ENCODE measurements at regions not wholly inside any gene's neighbourhood (a gene's known extent, or its start where the extent isn't known, plus 50 kb on each side); places are given as distances from the start of the nearest gene placed in this dataset.

DNA sequence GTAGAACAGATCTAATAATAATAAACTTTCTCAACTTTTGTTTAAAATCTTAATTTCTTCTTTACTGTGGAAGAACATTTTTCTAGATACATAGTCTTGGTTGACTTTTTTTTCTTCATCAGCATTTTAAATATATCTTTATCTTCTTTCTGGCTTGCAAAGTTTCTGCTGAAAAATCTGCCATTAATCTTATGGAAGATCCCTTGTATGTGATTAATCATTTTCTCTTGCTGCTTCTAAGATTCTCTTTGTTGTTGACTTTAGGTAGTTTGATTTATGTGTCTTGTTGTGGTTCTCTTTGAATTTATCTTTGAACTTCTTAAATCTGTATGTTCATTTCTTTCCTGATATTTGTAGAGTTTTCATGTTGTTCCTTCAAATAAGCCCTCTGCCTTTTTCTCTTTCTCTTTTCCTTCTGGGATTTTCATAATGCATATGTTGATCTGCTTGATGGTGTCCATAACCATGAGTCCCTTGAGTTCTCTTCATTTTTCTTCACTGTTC, 657.6 kb upstream of the CXADR start:
- H3K4me3 ChIP-seq = no peak overlapping the region
- no peak for ATAC-seq (ENCODE audit: insufficient read depth, low FRiP score)
- H3K9me3 ChIP-seq (ENCODE audit: control insufficient read depth in 4 of 4, insufficient read depth in 3 of 4, low read length in 3 of 4) = peaks cover 0 to 10% (median 5%) of the 10 kb centered on the region in 4 donors
- TF ChIP-seq, protein P1, sequence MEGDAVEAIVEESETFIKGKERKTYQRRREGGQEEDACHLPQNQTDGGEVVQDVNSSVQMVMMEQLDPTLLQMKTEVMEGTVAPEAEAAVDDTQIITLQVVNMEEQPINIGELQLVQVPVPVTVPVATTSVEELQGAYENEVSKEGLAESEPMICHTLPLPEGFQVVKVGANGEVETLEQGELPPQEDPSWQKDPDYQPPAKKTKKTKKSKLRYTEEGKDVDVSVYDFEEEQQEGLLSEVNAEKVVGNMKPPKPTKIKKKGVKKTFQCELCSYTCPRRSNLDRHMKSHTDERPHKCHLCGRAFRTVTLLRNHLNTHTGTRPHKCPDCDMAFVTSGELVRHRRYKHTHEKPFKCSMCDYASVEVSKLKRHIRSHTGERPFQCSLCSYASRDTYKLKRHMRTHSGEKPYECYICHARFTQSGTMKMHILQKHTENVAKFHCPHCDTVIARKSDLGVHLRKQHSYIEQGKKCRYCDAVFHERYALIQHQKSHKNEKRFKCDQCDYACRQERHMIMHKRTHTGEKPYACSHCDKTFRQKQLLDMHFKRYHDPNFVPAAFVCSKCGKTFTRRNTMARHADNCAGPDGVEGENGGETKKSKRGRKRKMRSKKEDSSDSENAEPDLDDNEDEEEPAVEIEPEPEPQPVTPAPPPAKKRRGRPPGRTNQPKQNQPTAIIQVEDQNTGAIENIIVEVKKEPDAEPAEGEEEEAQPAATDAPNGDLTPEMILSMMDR (IDR thresholded peaks at IDR 0.05; ENCODE audit: control extremely low read depth, extremely low read depth) = no peak
- no peaks in the 10 kb centered on the region for H3K27me3 ChIP-seq (ENCODE audit: control insufficient read depth in 3 of 3, insufficient read depth in 3 of 3, low read length in 2 of 3)
- no peak overlapping the region for H3K27ac ChIP-seq (ENCODE audit: low read depth in 1 of 2, low read length in 1 of 2)
- no peaks in the 10 kb centered on the region for H3K4me1 ChIP-seq (ENCODE audit: control insufficient read depth in 5 of 5, insufficient read depth in 5 of 5, low read length in 5 of 5)
- no peak overlapping the region for H3K9ac ChIP-seq (ENCODE audit: insufficient read depth in 1 of 2, low read length in 2 of 2)
- H3K36me3 ChIP-seq (ENCODE audit: control insufficient read depth in 4 of 4, insufficient read depth in 4 of 4, low read length in 4 of 4) = no peaks in the 10 kb centered on the region
- DNase-seq = no peak

DNA sequence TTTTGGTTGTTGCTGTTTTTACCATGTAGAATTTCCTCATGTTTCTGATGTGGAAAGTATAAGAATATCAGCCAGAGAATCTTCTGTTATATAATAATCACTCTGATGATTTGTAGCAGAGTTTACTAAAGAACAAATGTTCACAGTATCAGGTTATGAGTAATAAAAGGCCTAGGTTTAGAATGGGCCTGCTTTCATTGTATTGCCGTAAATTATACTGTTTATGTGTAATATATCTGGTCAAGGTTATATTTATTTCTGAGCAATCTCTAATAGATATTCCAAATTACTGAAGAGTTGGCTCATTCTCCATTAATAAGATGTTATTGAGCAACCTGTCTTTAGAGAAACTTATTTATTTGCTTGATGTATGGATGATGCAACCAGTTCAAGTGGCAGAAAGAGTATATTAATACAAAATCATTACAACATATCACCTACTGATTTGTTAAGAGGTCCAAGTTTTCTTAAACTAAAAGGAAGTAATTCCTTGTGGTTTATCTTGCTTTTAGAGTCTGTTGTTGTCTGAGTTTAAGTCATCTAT, 649.4 kb upstream of the CXADR start:
- Histone ChIP-seq H3K9ac (ENCODE audit: insufficient read depth in 1 of 2, low read length in 2 of 2) (no peak overlapping the region), H3K36me3 (ENCODE audit: control insufficient read depth in 4 of 4, insufficient read depth in 4 of 4, low read length in 4 of 4) (no peaks in the 10 kb centered on the region), H3K4me1 (ENCODE audit: control insufficient read depth in 5 of 5, insufficient read depth in 5 of 5, low read length in 5 of 5) (no peaks in the 10 kb centered on the region), H3K4me3 (no peak overlapping the region), H3K27ac (ENCODE audit: low read depth in 1 of 2, low read length in 1 of 2) (no peak overlapping the region), H3K9me3 (ENCODE audit: control insufficient read depth in 4 of 4, insufficient read depth in 3 of 4, low read length in 3 of 4) (no peaks in the 10 kb centered on the region), H3K27me3 (ENCODE audit: control insufficient read depth in 3 of 3, insufficient read depth in 3 of 3, low read length in 2 of 3) (no peaks in the 10 kb centered on the region)
- DNase-seq = no peak
- ATAC-seq (ENCODE audit: insufficient read depth, low FRiP score) = no peak
- TF ChIP-seq, protein P1 (IDR thresholded peaks at IDR 0.05; ENCODE audit: control extremely low read depth, extremely low read depth) = no peak
- WGBS, 2 donors = 88 to 96% methylated on average over 1 of the region's 1 CpG

DNA sequence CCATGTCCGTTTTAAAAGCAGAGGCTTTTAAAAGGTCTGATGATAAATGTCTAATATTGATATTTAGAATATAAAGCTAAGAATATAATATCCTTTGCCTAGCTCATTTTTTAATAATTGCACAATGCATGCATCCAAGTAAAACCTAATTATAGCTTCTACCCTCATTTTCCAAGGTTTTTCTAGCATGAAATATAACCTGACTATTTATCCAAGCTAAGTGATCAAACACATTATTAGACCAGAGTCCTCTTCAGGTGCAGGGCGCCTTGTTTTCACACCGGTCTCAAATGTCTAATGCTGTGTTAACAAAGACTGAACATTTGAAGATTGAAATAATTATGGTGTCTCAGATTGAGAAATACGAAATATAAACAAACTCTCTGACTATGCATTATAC, 648.9 kb upstream of the CXADR start:
- no peak overlapping the region for H3K27ac ChIP-seq (ENCODE audit: low read depth in 1 of 2, low read length in 1 of 2)
- WGBS, 2 donors = 80 to 84% methylated on average over 4 of the region's 4 CpGs
- H3K36me3 ChIP-seq (ENCODE audit: control insufficient read depth in 4 of 4, insufficient read depth in 4 of 4, low read length in 4 of 4) = no peaks in the 10 kb centered on the region
- H3K4me3 ChIP-seq = no peak overlapping the region
- no peak for DNase-seq
- ATAC-seq (ENCODE audit: insufficient read depth, low FRiP score) = no peak
- no peaks in the 10 kb centered on the region for H3K9me3 ChIP-seq (ENCODE audit: control insufficient read depth in 4 of 4, insufficient read depth in 3 of 4, low read length in 3 of 4)
- TF ChIP-seq, protein P1 (IDR thresholded peaks at IDR 0.05; ENCODE audit: control extremely low read depth, extremely low read depth) = no peak
- no peak overlapping the region for H3K9ac ChIP-seq (ENCODE audit: insufficient read depth in 1 of 2, low read length in 2 of 2)
- no peaks in the 10 kb centered on the region for H3K4me1 ChIP-seq (ENCODE audit: control insufficient read depth in 5 of 5, insufficient read depth in 5 of 5, low read length in 5 of 5)
- H3K27me3 ChIP-seq (ENCODE audit: control insufficient read depth in 3 of 3, insufficient read depth in 3 of 3, low read length in 2 of 3) = no peaks in the 10 kb centered on the region

DNA sequence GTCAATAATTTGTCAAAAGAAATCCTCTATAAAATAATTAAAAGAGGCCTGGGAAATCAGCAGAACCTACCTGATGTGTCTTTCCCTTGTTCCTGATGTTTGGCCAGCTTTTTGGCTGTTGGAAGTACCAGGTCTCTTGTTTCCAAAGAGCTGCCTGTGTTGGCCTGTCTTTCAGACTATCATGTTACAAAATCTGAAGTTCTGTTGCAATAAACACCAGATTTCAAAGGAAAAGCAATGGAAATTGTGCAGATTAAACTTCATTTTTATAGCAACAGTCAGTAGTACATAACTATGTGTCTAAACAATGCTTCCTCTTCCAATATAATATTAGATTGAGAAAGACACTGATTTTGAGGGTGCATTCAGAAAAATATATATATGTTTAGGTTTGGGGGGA, 647.2 kb upstream of the CXADR start:
- Histone ChIP-seq H3K4me1 (ENCODE audit: control insufficient read depth in 5 of 5, insufficient read depth in 5 of 5, low read length in 5 of 5) (peaks cover 0 to 4% (median 0%) of the 10 kb centered on the region in 5 donors), H3K9ac (ENCODE audit: insufficient read depth in 1 of 2, low read length in 2 of 2) (no peak overlapping the region), H3K27me3 (ENCODE audit: control insufficient read depth in 3 of 3, insufficient read depth in 3 of 3, low read length in 2 of 3) (no peaks in the 10 kb centered on the region), H3K4me3 (no peak overlapping the region), H3K36me3 (ENCODE audit: control insufficient read depth in 4 of 4, insufficient read depth in 4 of 4, low read length in 4 of 4) (no peaks in the 10 kb centered on the region), H3K27ac (ENCODE audit: low read depth in 1 of 2, low read length in 1 of 2) (no peak overlapping the region), H3K9me3 (ENCODE audit: control insufficient read depth in 4 of 4, insufficient read depth in 3 of 4, low read length in 3 of 4) (no peaks in the 10 kb centered on the region)
- ATAC-seq (ENCODE audit: insufficient read depth, low FRiP score) (no peak), DNase-seq (peak in 1 of 3 donors; percentile 37)
- TF ChIP-seq, protein P1 (IDR thresholded peaks at IDR 0.05; ENCODE audit: control extremely low read depth, extremely low read depth) = no peak

All from lung (tissue), 11 donors.